ENCODE measurements at regions not wholly inside any gene's neighbourhood (a gene's known extent, or its start where the extent isn't known, plus 50 kb on each side); places are given as distances from the start of the nearest gene placed in this dataset.

DNA sequence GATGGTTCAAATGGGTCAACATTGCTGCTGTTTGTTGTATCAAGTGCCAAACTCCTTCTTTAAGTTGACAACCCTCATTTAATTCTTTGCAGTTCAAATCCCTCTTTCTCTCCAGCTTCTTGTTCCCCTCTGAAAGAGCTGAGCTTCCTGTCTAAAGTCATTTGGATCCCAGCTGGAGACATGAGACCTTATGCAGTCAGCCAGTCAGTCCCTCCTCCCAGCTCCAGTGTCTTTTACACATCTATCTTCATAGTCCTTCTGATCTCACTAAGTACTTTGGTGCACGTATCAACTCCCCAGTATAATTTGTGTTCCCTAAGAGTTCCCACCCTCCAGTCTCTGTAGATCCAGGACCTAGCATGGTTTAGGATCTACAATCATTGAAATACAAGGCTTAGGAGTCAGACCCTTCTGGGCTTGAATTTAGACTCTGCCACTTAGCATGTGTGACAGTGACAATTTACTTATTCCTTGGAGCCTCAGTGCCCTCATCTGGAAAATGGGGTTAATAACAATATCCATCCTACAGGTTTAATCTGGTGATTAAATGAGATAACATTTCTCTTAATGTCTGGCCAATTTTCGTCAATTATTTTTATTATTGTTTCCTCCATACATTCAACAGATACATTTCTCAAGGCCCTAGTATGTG lies 102.8 kb upstream of the SEMA6D start:
- no peak for FAIRE-seq

DNA sequence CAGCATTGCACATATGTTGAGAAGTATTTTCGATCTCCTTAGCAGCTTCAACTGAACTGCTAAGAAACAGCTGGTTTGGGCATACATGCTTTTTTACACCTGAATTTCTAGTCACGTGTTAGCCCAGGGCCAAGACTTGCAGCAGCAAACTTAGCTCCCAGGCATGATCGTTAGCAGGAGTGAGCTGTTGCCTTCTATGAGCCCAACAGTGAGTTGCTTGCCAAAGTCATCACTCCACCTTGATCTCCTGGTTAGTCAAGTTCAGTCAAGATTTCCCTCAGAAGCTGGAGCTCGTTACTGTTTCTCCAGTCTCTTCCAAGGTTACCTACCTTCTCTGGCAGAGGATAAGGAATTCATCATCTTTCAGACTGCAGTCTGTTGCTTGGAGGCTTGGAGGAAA lies 100.4 kb upstream of the SEMA6D start:
- no peak for FAIRE-seq

DNA sequence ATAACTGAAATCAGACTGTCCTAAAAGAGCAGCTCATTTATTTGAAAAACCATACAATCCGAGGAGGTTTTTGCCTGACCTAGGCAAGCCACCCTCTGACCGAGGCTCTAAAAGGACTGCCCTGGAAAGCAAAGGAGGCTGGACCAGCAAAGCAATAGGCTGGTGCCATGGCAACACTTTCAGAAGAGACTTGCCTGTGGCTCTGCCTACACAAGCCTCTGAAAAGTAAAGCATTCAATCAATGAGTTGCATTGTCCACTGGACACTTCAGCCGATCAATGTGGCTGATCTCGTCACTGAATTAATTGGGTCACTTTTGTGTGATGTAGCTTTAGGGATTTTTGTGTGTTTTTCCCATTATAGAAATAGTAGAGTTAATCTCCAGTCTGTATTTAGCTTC lies 99.1 kb upstream of the SEMA6D start:
- no peak for FAIRE-seq

DNA sequence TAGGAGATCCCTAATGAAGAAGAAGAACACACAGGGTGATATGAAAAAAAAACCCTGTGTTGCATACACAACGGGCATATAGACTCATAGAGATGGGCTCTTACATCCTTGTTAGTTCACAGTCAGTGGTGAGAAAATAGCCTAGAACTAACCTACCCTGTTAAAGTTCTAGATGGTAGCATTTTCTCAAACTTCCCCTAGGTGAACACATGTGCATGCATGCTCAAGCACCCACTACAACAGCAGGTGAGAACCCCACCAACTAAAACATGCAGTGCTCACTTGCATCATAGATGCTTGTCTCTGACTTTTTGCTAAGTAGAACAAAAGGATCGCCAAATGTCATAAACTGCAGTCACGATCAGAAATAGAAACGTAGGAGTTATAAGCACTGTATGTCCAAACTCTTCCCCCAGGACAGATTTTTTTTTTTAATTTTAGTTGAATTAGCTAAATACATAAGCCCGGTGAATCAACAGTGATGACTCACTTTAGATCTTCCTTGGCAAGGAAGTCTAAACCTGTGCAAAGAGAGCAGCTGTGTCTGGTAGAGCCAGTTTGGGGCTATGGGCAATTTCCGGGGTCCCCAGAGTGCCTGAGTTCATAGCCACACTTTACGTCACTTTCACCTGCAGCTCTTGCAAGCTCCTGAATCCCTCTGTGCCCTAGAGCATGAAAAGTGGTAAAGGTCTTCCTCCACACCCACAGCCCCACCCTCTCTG lies 96.2 kb upstream of the SEMA6D start:
- no peak for FAIRE-seq

DNA sequence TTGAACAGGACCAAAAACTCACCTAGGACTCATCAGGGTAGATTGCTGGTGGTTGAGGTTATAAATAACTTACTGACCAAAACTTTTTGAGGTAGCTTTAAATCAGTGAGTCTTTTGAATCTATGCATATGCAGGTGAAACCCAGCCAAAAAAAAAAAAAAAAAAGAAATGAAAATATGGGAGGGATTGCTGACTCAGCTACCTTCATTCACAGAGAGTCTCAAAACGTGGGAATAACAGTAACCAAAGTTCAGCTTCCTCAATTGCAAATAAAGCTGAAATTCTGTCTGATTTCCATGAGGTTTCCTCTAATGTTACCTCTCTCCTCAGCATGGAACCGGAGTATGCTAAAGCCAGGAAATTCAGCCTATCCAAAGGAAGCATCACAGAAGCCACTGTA lies 95.2 kb upstream of the SEMA6D start:
- no peak for FAIRE-seq

DNA sequence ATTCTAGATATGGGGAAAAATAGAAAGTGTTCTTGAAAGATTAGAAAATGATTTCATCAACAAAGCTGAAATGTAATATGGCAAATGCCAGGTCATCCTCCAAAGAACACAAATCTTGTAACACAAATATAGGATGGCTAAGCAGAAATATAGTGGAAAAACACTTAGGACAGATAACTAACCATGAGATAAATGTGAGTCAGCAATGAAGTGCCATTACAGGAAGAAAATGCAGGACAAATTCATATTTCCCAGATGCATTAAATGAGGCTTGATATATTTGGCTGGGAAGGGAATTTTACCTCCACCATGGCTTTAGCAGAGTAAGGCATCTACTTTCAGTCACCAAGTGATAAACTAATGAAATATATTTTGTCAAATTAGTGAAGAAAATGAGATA lies 92.8 kb upstream of the SEMA6D start:
- FAIRE-seq = no peak

DNA sequence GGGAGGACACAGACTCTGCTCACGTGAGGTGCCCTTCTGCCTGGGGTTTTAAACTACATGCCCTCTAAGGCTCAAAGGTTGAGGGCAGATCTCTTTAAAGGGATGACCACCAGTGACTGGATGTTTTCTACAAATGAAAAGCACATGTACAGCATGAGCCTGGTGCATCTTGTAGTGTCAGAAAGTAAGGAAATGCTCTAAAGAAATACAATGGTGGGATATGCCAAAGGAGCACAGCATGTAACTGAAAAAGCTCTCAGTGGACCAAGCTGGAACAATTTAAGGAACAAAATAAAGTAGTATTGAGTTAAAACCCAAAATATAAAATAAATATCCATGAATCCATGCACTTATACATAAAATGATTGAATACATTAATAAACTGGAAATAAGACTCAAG lies 78.3 kb upstream of the SEMA6D start:
- no peak for FAIRE-seq

DNA sequence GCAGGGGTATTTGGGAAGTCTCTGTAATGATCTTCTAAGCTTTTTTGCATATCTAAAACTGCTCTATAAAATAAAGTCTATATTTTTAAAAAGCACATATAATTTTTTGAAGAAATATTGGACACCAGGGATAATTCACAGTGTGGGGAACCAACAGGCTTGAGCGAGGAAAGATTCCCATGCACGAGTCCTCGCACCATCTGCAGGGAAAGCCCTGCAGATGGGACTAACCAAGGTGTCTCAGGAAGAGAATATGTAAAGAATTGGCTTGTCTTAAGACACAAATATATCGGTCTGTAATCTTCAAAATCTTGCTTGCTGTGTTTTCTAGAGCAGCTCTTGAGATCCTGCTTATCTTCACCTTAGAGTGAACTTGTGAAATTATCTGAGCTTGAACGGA lies 77.2 kb upstream of the SEMA6D start:
- no peak for FAIRE-seq

DNA sequence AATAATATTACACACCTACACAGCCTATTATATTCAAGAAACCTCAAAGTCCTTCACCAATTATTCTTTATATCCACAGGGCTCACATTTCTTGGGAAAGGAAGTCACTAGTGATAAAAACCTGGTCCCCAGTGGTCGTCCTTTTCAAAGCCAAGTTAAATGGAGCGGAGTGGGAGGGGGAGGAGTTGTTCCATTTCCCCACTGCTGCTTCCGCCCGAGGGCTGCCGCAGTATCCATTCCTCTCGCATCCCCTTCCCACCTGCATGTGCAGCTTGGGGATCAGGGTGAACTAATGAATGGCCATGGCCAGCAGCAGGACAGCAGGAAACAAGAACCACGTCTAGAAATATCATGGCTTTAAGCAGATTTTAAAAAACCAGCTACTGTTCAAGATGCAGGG lies 76.4 kb upstream of the SEMA6D start:
- no peak for FAIRE-seq

DNA sequence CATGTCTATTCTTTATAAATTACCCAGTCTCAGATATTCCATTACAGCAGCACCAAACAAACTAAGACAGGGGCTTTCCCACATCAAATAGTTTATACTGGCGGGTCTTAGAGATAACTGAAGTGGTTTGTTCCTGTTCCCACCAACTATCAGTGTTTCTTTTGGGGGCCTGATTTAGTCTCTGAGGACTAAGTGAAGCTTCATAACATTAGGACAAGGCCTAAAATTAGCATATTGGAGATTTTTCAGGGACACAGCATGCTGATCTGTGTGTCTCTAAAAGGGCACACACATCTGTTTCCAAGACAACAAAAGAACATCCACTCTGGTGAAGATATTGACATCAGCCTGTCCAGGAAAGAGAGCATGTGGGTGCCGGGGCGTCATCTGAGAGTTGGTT lies 72.6 kb upstream of the SEMA6D start:
- FAIRE-seq = no peak

DNA sequence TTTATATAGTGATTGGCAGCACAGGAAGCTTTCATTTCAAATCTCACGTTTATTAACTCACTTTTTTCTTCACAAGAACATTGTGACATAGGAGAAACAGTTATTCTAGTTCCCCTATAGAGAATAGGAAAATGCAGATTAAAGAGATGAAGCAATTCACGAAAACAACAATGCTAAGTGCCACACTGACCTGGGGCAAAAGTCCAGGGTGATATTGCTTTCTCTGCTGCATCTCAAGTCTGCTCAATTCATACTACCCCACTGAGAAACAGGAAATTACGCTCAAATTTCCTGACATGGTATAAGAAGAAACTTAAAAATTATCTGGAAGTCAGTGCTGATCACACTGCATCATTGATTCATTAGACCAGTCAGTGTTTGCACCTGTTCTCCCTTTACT lies 66.7 kb upstream of the SEMA6D start:
- no peak for FAIRE-seq

DNA sequence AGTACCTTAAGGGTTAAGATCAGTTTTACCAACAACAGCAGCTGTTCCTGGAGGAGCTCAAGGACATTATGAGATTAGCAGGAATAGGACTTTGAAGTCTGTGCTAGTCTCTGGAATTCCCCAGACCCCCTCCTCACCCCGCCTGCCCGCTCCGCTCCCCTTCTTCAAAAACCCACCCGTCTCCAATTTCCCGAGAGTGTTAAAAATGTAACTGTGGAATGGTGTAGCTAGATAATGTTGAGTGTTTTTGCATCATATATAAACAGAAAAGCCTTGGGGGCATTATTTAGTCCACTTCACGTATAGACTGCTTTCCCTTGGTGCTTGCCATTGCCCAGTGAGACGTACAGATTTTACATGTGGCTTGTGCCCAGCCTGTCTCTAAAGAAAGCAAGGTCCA lies 65.0 kb upstream of the SEMA6D start:
- FAIRE-seq = no peak

DNA sequence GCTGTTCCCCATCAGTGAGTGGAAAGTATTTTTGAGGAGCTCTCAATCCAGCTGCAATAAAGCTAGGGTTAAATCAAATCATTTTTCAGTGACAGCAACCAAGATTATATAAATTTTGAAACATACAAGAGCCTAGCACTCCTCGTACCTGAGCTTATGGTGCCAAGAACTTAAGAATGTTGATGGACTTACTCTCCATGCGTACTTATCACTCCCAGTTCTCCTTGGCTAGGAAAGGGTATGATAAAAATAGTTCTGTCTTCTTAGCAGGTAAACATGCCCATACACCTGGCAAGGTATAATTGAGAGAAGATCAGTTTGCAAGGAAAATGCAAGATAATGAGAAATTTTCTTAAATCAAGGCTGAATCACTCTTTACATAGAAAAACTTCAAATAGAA lies 64.5 kb upstream of the SEMA6D start:
- no peak for FAIRE-seq

DNA sequence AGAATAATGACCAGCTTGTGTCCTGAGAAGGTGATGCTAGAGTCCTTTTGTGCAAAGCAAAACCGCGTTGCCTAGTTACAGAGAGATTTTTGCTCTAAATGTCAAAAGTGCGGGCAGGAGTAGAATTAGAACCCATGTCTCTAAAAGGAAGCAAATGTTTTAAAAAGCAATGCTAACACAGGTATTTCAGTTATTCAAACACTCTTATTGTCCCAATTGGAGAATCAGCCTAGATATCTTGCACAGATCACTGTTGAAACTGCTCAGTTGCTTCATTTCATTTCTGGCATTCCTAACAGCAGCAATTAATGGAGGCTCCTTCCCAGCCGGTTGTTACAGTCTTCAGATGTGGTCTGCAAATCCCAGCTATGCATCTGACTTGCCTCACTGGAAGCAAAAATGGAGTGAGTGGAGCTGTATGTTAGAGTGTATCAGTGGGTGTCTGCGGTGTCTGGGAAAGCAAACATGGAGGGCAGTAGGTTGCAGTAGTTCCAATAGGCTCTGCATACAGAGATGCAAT lies 55.6 kb upstream of the SEMA6D start:
- no peak for FAIRE-seq

DNA sequence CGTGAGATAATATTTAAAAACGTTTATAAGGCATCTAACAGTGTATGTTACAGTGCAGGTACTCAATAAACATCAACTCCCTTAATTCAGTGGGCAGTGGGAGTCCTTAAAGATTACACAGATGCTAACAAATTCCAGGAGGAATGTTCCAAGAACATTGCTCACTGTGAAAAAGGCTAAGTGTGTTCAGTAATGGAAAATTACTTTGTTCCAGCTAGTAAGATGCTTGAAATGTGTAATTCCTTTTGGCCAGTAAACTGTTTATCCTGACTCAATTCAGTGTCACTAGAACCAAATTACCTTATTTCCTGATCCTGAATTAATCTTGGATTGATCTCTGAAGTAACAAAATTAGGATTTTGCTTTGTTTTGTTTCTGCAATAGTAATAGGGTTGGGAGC lies 54.2 kb upstream of the SEMA6D start:
- no peak for FAIRE-seq

Measured in A204.1 (cell line).